Erythroblast (primary cell): ENCODE measurements at regions not wholly inside any gene's neighbourhood (a gene's known extent, or its start where the extent isn't known, plus 50 kb on each side); places are given as distances from the start of the nearest gene placed in this dataset.
"Not testable (repeated sequence)": the region's sequence is repeated elsewhere in the genome, so short reads cannot be mapped to it uniquely, and the experiment has no call there.

Experiments used
- DNase-seq, 2 experiments: peaks; one replicate each; lab custom pipeline; 2025; lab: John Stamatoyannopoulos, UW
- GATA1 ChIP-seq: IDR thresholded peaks from 2 replicates; pipeline ENCODE4 v1.6.1; 2011; ENCODE audit warnings: low read depth, mild to moderate bottlenecking, control low read depth, low read length, moderate library complexity
- POLR2A ChIP-seq: IDR thresholded peaks from 2 replicates; pipeline ENCODE4 v1.6.1; 2011; ENCODE audit warnings: mild to moderate bottlenecking, low read length

- no peak for DNase-seq
- TF ChIP-seq GATA1 (no peak), POLR2A (no peak)
Measured at GRCh38 chr13:58461217-58461616, 829.7 kb downstream of the PCDH17 start.

GRCh38 chr13:58463841-58464240 lies 832.3 kb downstream of the PCDH17 start:
- no peak for DNase-seq
- no peak for TF ChIP-seq GATA1
- no peak for TF ChIP-seq POLR2A

GRCh38 chr13:58467176-58467575 lies 835.6 kb downstream of the PCDH17 start:
- DNase-seq: no peak
- no peak for TF ChIP-seq GATA1
- no peak for TF ChIP-seq POLR2A

- DNase-seq: no peak
- no peak for TF ChIP-seq GATA1
- no peak for TF ChIP-seq POLR2A
Measured at GRCh38 chr13:58472483-58472882, 840.9 kb downstream of the PCDH17 start.

- TF ChIP-seq POLR2A: no peak
- no peak for TF ChIP-seq GATA1
- no peak for DNase-seq
Measured at GRCh38 chr13:58474581-58474980, 843.0 kb downstream of the PCDH17 start.

GRCh38 chr13:58476206-58476918 lies 844.8 kb downstream of the PCDH17 start:
- TF ChIP-seq POLR2A: no peak
- no peak for TF ChIP-seq GATA1
- no peak for DNase-seq

GRCh38 chr13:58478858-58479257 lies 847.3 kb downstream of the PCDH17 start:
- TF ChIP-seq POLR2A: no peak
- no peak for TF ChIP-seq GATA1
- no peak for DNase-seq

- DNase-seq: no peak
- TF ChIP-seq GATA1 (no peak), POLR2A (no peak)
Measured at GRCh38 chr13:58480061-58480460, 848.5 kb downstream of the PCDH17 start.

GRCh38 chr13:58488251-58488650 lies 856.7 kb downstream of the PCDH17 start:
- TF ChIP-seq POLR2A (no peak), GATA1 (no peak)
- DNase-seq: no peak

- TF ChIP-seq POLR2A (no peak), GATA1 (no peak)
- no peak for DNase-seq
Measured at GRCh38 chr13:58495668-58496067, 864.1 kb downstream of the PCDH17 start.

- TF ChIP-seq GATA1 (no peak), POLR2A (no peak)
- DNase-seq: no peak
Measured at GRCh38 chr13:58500938-58501337, 869.4 kb downstream of the PCDH17 start.

GRCh38 chr13:58504202-58504700 lies 872.7 kb downstream of the PCDH17 start:
- DNase-seq: not testable (repeated sequence)

- not testable (repeated sequence) for DNase-seq
Measured at GRCh38 chr13:58505262-58505920, 873.8 kb downstream of the PCDH17 start.

- TF ChIP-seq POLR2A (no peak), GATA1 (no peak)
- no peak for DNase-seq
Measured at GRCh38 chr13:58528351-58528750, 896.8 kb downstream of the PCDH17 start.

- DNase-seq: no peak
- TF ChIP-seq POLR2A: no peak
Measured at GRCh38 chr13:58531614-58532013, 900.1 kb downstream of the PCDH17 start.
